GM12873 (cell line): ENCODE measurements at regions not wholly inside any gene's neighbourhood (a gene's known extent, or its start where the extent isn't known, plus 50 kb on each side); places are given as distances from the start of the nearest gene placed in this dataset.

ENCODE experiments used
- TF ChIP-seq, protein P1 (sequence below): IDR thresholded peaks from 2 replicates; pipeline ENCODE4 v1.5.1; 2012; ENCODE audit warnings: low read depth, mild to moderate bottlenecking, moderate library complexity, low read length, control low read depth; ENCODE audit not compliant: insufficient read depth; ENCODE audit errors: missing control alignments

DNA sequence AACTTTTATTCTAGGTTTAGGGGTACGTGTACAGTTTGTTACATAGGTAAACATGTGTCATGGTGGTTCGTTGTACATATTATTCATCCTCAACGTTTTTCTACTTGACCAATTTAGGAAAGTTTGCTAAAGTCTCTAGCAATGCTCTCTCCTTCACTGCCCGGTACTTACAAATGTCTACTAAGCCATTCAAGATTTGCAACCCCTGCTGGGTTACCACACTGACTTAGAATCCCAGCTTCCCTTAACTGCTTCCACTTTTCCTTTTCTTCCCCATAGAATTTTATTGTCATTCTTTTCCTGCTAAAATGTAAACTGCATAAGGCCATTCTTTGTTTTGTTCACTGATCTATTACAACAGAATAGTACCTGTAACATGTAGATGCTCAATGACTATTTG is 97.4 kb downstream of the SMPDL3A start:
- TF ChIP-seq, protein P1, sequence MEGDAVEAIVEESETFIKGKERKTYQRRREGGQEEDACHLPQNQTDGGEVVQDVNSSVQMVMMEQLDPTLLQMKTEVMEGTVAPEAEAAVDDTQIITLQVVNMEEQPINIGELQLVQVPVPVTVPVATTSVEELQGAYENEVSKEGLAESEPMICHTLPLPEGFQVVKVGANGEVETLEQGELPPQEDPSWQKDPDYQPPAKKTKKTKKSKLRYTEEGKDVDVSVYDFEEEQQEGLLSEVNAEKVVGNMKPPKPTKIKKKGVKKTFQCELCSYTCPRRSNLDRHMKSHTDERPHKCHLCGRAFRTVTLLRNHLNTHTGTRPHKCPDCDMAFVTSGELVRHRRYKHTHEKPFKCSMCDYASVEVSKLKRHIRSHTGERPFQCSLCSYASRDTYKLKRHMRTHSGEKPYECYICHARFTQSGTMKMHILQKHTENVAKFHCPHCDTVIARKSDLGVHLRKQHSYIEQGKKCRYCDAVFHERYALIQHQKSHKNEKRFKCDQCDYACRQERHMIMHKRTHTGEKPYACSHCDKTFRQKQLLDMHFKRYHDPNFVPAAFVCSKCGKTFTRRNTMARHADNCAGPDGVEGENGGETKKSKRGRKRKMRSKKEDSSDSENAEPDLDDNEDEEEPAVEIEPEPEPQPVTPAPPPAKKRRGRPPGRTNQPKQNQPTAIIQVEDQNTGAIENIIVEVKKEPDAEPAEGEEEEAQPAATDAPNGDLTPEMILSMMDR = no peak

DNA sequence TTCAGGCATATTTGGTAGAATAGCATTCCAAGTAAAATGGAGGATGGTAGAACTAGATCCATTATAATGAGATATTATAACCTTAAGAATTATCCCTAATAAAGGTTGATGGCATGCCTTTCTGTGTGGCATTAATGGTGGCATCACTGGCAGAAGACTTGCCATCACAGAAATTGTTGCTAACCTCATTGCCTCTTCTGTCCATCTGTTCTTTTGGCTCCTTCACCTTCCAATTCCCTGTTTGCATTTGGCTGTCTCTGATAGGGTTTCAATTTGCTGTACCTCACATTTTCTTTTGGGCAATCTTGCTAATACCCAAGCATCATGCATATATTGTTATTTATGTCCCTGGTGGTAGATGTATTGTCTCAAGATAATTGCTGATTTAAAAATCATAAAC is 98.9 kb downstream of the SMPDL3A start:
- TF ChIP-seq, protein P1 = no peak

DNA sequence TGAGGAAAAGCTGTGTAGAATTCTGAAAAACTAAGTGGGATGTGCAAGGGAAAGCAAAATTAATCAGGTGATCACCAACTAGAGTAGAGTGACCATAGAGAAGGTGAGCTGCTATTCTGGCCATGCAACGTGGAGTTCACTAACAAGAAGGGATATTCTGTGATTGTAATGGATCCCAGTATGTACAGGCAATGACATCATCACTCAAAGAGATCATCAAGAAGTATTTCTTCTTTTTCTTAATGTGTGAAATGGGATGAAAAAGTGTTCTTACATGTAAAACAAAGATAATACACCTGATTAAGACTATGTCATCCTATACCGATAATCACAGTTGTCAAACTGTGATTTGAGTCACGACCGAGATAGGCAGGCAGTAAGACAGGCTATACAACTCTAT is 101.2 kb downstream of the SMPDL3A start:
- TF ChIP-seq, protein P1 = no peak

DNA sequence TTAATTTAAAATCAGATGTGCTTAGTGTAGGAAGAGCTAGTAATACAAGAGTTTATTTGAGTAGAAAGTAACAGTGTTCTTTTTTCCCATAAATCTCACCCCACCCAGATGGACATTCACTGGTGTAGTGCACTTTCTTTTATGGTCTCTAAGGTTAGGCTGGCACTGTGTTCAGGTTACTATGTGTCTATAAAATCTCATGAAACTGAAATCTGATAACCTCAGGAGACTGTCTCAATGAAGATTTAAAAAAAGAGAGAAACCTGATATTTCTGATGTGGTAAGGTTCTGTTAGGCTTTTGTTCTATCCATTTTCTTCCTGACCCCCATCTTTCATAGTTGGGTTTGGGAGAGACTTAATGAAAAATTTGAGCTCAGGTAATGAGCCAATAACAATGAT is 101.2 kb upstream of the CLVS2 start:
- TF ChIP-seq, protein P1 = no peak

DNA sequence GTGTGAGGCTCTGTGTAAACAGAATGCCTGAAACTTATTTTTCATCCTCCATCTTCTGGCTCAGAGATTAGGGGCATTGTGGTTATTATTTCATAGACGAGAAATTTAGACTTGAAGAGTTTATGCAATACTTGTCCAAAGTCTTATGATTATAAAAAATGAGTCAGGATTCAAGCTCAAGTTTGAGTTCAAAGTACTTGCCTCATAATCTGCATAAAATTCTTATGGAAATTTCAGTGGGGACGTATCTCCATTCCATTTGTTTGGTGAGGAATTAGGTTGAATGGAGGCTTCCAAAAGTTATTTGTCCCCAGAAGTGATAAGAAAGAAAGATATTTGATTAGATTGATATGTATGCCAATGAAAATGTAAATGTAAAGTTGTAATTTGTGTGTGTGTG is 93.7 kb upstream of the CLVS2 start:
- TF ChIP-seq, protein P1 = no peak

DNA sequence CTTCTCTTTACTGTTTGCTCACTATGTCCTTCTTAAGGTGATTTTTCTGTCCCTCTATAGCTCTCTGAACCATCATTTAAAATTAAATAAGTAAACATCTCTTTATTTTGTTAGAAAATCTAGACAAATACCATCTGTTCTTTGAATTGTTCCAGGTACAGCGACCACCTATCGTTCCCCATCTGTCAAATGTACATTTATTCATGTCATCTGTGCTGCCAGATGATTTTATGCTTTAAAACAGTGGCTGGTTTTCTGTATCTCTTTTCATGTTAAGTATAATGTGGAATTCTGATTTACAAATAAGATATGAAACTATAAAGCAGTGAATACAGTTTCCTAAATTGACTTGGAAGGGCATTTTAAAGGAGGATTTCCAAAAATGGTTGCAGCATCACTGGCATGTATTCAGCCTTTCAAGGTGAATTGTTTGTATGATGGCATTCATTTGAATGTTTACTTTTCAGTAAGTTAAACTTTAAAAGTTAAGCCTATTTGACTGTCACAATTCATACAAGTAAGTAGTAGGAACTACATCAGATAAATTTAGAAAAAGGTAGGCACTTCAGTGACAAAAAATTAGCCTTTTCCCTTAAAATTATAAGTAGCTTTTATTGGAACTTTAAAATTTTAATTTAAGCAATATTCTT is 92.6 kb upstream of the CLVS2 start:
- TF ChIP-seq, protein P1 = no peak

DNA sequence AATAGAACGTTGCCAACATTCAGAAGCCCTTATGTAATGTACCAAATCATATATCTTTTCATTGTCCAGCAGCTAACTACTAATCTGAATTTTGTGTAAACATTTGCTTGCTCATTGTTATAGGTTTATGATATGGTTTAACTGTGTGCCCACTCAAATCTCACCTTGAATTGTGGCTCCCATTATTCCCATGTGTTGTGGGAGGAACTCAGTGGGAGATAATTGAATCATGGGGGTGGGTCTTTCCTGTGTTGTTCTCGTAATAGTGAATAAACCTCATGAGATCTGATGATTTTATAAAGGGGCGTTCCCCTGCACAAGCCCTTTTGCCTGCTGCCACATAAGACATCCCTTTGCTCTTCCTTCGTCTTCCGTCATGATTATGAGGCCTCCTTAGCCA is 91.9 kb upstream of the CLVS2 start:
- TF ChIP-seq, protein P1 = no peak
